Posterior vena cava (tissue), 2 donors: ENCODE measurements at regions not wholly inside any gene's neighbourhood (a gene's known extent, or its start where the extent isn't known, plus 50 kb on each side); places are given as distances from the start of the nearest gene placed in this dataset.
"Not testable (repeated sequence)": the region's sequence is repeated elsewhere in the genome, so short reads cannot be mapped to it uniquely, and the experiment has no call there.

Source experiments
- DNase-seq: peaks from one replicate; pipeline ENCODE4 v3.0.0-alpha.2; 2020; ENCODE audit warnings: low spot score
- intact Hi-C, 2 donors: fragments of 100-400 bp; cut with DNase I; formaldehyde crosslinking; loops; one replicate each; pipeline versions ENCODE4 v1.14.1 to v1.14.2; 2022 to 2023
- donor health status: DM: yes; HTN: yes; CAD: no.
- donor health status: DM: yes; HTN: yes; CAD: no.

- intact Hi-C loops = no loop called here
- no peak for DNase-seq
Observed at GRCh38 chr3:106104078-106104477, 235.3 kb upstream of the CBLB start.

GRCh38 chr3:106108925-106109324, 240.1 kb upstream of the CBLB start:
- intact Hi-C loops = no loop called here
- DNase-seq = no peak

- DNase-seq, intact Hi-C loops: not testable (repeated sequence)
Observed at GRCh38 chr3:106112561-106112960, 243.7 kb upstream of the CBLB start.

- no peak for DNase-seq
- intact Hi-C loops = no loop called here
Observed at GRCh38 chr3:106113747-106114146, 244.9 kb upstream of the CBLB start.

GRCh38 chr3:106114220-106114619, 245.4 kb upstream of the CBLB start:
- intact Hi-C loops = no loop called here
- no peak for DNase-seq

GRCh38 chr3:106114848-106115247, 246.0 kb upstream of the CBLB start:
- intact Hi-C loops = no loop called here
- no peak for DNase-seq

- intact Hi-C loops = no loop called here
- DNase-seq = no peak
Observed at GRCh38 chr3:106115557-106115956, 246.7 kb upstream of the CBLB start.

GRCh38 chr3:106116733-106117489, 248.1 kb upstream of the CBLB start:
- intact Hi-C loops = no loop called here

GRCh38 chr3:106117490-106117858, 248.7 kb upstream of the CBLB start:
- intact Hi-C loops = no loop called here
- DNase-seq = no peak

More at GRCh38 chr3:106116733-106117489, 248.1 kb upstream of the CBLB start:
- DNase-seq = peak; percentile 59

- DNase-seq = no peak
- intact Hi-C loops = no loop called here
Observed at GRCh38 chr3:106119614-106120082, 250.8 kb upstream of the CBLB start.

GRCh38 chr3:106120356-106120755, 251.5 kb upstream of the CBLB start:
- intact Hi-C loops = no loop called here
- DNase-seq = no peak

GRCh38 chr3:106121491-106122289, 252.9 kb upstream of the CBLB start:
- DNase-seq = no peak
- intact Hi-C loops = no loop called here

GRCh38 chr3:106124818-106125217, 256.0 kb upstream of the CBLB start:
- DNase-seq = no peak
- intact Hi-C loops = no loop called here

- intact Hi-C loops = no loop called here
- no peak for DNase-seq
Observed at GRCh38 chr3:106125321-106125720, 256.5 kb upstream of the CBLB start.

GRCh38 chr3:106126067-106126845, 257.4 kb upstream of the CBLB start:
- intact Hi-C loops = no loop called here
- DNase-seq = no peak

GRCh38 chr3:106126846-106127235, 258.0 kb upstream of the CBLB start:
- no peak for DNase-seq
- intact Hi-C loops = no loop called here

- intact Hi-C loops = no loop called here
- no peak for DNase-seq
Observed at GRCh38 chr3:106129939-106130338, 261.1 kb upstream of the CBLB start.

GRCh38 chr3:106130384-106131198, 261.8 kb upstream of the CBLB start:
- DNase-seq = no peak
- intact Hi-C loops = no loop called here
